Sigmoid colon (tissue), 4 donors: ENCODE measurements at regions not wholly inside any gene's neighbourhood (a gene's known extent, or its start where the extent isn't known, plus 50 kb on each side); places are given as distances from the start of the nearest gene placed in this dataset.

Source experiments
- CTCF ChIP-seq, 4 experiments: fragments of 450-650 bp in 3 of 4; fragments of 200-600 bp in 1 of 4; IDR thresholded peaks; one replicate each; pipeline ENCODE4 v1.5.1; 2016 to 2019; ENCODE audit warnings: antibody characterized with exemption in 4 of 4, mild to moderate bottlenecking in 3 of 4, moderate library complexity in 2 of 4
- EP300 ChIP-seq, 4 donors: sonication (generic); formaldehyde crosslinking; IDR thresholded peaks; one replicate each; pipeline ENCODE4 v1.6.1; 2017; ENCODE audit warnings: antibody characterized with exemption in 4 of 4
- POLR2A ChIP-seq, 2 donors: fragments of 450-650 bp; IDR thresholded peaks; one replicate each; pipeline ENCODE4 v1.6.1; 2016; ENCODE audit warnings: antibody characterized with exemption in 2 of 2, mild to moderate bottlenecking in 2 of 2, moderate library complexity in 2 of 2
- POLR2AphosphoS5 ChIP-seq, 4 donors: sonication (generic); formaldehyde crosslinking; IDR thresholded peaks; one replicate each; pipeline ENCODE4 v1.6.1; 2017; ENCODE audit warnings: antibody characterized with exemption in 4 of 4

DNA sequence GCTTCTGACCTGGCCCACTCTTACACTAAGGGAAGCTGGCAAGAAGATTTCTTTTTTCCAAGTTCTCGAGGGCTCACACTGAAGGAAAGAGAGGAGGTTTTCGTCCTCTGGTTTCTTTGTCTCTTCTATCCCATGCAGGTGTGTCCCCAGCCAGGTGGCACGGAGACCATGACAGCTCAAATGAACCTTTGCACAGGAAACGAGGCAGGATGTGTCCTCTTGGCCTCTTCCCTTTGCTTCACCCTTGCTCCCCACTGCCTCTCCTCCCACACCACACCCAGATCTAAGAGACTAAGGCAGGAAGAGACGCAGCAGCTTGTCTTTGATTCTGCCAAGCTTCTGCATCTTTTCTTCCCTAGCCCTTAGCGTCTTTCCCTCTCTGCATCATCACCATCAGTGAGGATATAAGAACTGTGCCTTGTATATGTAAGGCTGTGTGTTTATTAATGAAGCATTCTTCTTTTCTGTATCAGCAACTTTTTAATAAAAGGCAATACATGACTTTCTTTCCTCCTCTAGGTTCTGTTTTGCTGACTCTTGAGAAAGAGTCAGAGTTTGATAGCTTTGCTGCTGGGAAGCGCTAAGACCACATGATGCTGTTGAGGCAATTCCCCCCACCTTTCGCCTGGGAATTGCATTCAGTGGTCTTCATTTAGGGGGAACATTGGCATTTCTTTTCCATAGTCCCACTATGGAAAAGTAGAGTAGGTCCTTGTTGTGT lies 56.0 kb upstream of the PARVA start:
- TF ChIP-seq CTCF (IDR thresholded peaks at IDR 0.05) (no peak), POLR2A (IDR thresholded peaks at IDR 0.05) (no peak), EP300 (IDR thresholded peaks at IDR 0.05) (no peak), POLR2AphosphoS5 (IDR thresholded peaks at IDR 0.05) (no peak)
